ENCODE measurements at regions not wholly inside any gene's neighbourhood (a gene's known extent, or its start where the extent isn't known, plus 50 kb on each side); places are given as distances from the start of the nearest gene placed in this dataset.

DNA sequence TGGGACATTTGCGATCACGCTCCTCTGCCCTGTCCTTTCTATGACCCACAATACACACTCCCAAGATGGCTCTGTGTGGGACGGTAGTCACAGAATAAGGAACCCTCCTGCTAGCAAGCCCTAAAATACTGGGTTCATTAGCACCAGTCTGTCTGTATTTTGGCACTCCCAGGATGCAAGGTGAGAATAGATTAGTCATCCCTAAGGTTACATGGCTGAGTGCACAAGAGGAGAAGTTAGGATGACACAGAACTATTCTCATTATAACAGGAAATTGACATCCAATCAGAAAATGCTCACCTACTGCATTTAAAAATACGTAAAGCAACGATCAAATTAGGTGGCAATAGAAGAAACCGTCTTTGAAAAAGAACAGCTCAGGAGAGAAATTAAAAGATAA, 590.2 kb downstream of the EPHA4 start:
- Histone ChIP-seq H3K4me3 (ENCODE audit: low read length) (no peak overlapping the region), H4K20me1 (ENCODE audit: insufficient read depth) (no peaks in the 10 kb centered on the region), H3K79me2 (replicated peaks; ENCODE audit: insufficient read depth, low read length) (no peaks in the 10 kb centered on the region), H3K9me3 (ENCODE audit: low read length) (no peaks in the 10 kb centered on the region), H3K36me3 (ENCODE audit: insufficient read depth, low read length) (no peaks in the 10 kb centered on the region), H3K27ac (ENCODE audit: low read length) (no peak overlapping the region), H3K27me3 (ENCODE audit: insufficient read depth, low read depth, low read length) (no peaks in the 10 kb centered on the region), H2AFZ (ENCODE audit: low read depth, low read length) (no peak overlapping the region), H3K4me2 (ENCODE audit: low read length) (no peak overlapping the region), H3K9me2 (ENCODE audit: insufficient read depth, low read length) (no peaks in the 10 kb centered on the region), H3F3A (ENCODE audit: insufficient read depth, low read length, poor library complexity, severe bottlenecking) (no peaks in the 10 kb centered on the region), H3K9ac (ENCODE audit: low read length) (no peak overlapping the region)
- TF ChIP-seq TAF1 (IDR thresholded peaks at IDR 0.05; ENCODE audit: low read depth) (no peak), EP300 (conservative IDR thresholded peaks at IDR 0.05; ENCODE audit: poor library complexity, severe bottlenecking) (no peak), SMC3 (conservative IDR thresholded peaks at IDR 0.05; ENCODE audit: poor library complexity) (no peak), MXI1 (conservative IDR thresholded peaks at IDR 0.05; ENCODE audit: poor library complexity, severe bottlenecking) (no peak), EZH2 (IDR thresholded peaks at IDR 0.05; ENCODE audit: borderline replicate concordance, insufficient read depth, low read length, poor library complexity, severe bottlenecking) (no peak)
- TF ChIP-seq, protein P1, sequence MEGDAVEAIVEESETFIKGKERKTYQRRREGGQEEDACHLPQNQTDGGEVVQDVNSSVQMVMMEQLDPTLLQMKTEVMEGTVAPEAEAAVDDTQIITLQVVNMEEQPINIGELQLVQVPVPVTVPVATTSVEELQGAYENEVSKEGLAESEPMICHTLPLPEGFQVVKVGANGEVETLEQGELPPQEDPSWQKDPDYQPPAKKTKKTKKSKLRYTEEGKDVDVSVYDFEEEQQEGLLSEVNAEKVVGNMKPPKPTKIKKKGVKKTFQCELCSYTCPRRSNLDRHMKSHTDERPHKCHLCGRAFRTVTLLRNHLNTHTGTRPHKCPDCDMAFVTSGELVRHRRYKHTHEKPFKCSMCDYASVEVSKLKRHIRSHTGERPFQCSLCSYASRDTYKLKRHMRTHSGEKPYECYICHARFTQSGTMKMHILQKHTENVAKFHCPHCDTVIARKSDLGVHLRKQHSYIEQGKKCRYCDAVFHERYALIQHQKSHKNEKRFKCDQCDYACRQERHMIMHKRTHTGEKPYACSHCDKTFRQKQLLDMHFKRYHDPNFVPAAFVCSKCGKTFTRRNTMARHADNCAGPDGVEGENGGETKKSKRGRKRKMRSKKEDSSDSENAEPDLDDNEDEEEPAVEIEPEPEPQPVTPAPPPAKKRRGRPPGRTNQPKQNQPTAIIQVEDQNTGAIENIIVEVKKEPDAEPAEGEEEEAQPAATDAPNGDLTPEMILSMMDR (IDR thresholded peaks at IDR 0.05; ENCODE audit: poor library complexity, severe bottlenecking) = no peak

DNA sequence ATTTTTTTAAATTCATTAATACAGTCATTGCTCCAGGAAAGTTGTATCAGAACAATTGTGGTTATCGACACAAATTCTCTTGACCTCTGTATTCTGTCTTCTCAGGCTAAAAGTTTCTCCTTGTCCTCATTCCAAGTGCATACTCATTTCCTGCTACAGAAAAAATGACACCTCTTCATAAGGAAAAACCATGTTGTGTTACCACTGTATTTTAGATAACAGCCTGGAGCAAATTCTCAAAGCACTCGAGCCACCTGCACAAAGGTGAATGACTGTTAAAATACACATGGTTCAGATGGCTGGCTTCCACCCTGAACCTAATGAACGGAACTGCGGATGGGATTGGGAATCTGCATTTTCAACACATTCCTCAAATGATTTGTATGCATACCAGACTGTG, 586.5 kb downstream of the EPHA4 start:
- H2AFZ ChIP-seq (ENCODE audit: low read depth, low read length) = no peak overlapping the region
- no peaks in the 10 kb centered on the region for H3K79me2 ChIP-seq (replicated peaks; ENCODE audit: insufficient read depth, low read length)
- no peaks in the 10 kb centered on the region for H3F3A ChIP-seq (ENCODE audit: insufficient read depth, low read length, poor library complexity, severe bottlenecking)
- no peaks in the 10 kb centered on the region for H4K20me1 ChIP-seq (ENCODE audit: insufficient read depth)
- H3K9me3 ChIP-seq (ENCODE audit: low read length) = no peaks in the 10 kb centered on the region
- no peak overlapping the region for H3K4me2 ChIP-seq (ENCODE audit: low read length)
- H3K4me3 ChIP-seq (ENCODE audit: low read length) = no peak overlapping the region
- H3K27me3 ChIP-seq (ENCODE audit: insufficient read depth, low read depth, low read length) = no peaks in the 10 kb centered on the region
- H3K9me2 ChIP-seq (ENCODE audit: insufficient read depth, low read length) = no peaks in the 10 kb centered on the region
- H3K9ac ChIP-seq (ENCODE audit: low read length) = no peak overlapping the region
- TF ChIP-seq, protein P2, sequence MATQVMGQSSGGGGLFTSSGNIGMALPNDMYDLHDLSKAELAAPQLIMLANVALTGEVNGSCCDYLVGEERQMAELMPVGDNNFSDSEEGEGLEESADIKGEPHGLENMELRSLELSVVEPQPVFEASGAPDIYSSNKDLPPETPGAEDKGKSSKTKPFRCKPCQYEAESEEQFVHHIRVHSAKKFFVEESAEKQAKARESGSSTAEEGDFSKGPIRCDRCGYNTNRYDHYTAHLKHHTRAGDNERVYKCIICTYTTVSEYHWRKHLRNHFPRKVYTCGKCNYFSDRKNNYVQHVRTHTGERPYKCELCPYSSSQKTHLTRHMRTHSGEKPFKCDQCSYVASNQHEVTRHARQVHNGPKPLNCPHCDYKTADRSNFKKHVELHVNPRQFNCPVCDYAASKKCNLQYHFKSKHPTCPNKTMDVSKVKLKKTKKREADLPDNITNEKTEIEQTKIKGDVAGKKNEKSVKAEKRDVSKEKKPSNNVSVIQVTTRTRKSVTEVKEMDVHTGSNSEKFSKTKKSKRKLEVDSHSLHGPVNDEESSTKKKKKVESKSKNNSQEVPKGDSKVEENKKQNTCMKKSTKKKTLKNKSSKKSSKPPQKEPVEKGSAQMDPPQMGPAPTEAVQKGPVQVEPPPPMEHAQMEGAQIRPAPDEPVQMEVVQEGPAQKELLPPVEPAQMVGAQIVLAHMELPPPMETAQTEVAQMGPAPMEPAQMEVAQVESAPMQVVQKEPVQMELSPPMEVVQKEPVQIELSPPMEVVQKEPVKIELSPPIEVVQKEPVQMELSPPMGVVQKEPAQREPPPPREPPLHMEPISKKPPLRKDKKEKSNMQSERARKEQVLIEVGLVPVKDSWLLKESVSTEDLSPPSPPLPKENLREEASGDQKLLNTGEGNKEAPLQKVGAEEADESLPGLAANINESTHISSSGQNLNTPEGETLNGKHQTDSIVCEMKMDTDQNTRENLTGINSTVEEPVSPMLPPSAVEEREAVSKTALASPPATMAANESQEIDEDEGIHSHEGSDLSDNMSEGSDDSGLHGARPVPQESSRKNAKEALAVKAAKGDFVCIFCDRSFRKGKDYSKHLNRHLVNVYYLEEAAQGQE (IDR thresholded peaks at IDR 0.05; ENCODE audit: borderline replicate concordance) = no peak
- TF ChIP-seq RAD21 (conservative IDR thresholded peaks at IDR 0.05) (no peak), EP300 (conservative IDR thresholded peaks at IDR 0.05; ENCODE audit: poor library complexity, severe bottlenecking) (no peak), POLR2AphosphoS5 (IDR thresholded peaks at IDR 0.05) (no peak), SMC3 (conservative IDR thresholded peaks at IDR 0.05; ENCODE audit: poor library complexity) (no peak), EZH2 (IDR thresholded peaks at IDR 0.05; ENCODE audit: borderline replicate concordance, insufficient read depth, low read length, poor library complexity, severe bottlenecking) (no peak), MXI1 (conservative IDR thresholded peaks at IDR 0.05; ENCODE audit: poor library complexity, severe bottlenecking) (no peak), TAF1 (IDR thresholded peaks at IDR 0.05; ENCODE audit: low read depth) (no peak)
- TF ChIP-seq, protein P1 (IDR thresholded peaks at IDR 0.05; ENCODE audit: poor library complexity, severe bottlenecking) = no peak
- H3K36me3 ChIP-seq (ENCODE audit: insufficient read depth, low read length) = no peaks in the 10 kb centered on the region
- no peak overlapping the region for H3K27ac ChIP-seq (ENCODE audit: low read length)
